G401.6 (cell line): ENCODE measurements at regions not wholly inside any gene's neighbourhood (a gene's known extent, or its start where the extent isn't known, plus 50 kb on each side); places are given as distances from the start of the nearest gene placed in this dataset.
"Not testable (repeated sequence)": the region's sequence is repeated elsewhere in the genome, so short reads cannot be mapped to it uniquely, and the experiment has no call there.

Source experiments
- FAIRE-seq: peaks from 2 replicates; lab custom pipeline; 2012; peaks lifted over from hg19 to GRCh38; lab: Jason Lieb, UNC

DNA sequence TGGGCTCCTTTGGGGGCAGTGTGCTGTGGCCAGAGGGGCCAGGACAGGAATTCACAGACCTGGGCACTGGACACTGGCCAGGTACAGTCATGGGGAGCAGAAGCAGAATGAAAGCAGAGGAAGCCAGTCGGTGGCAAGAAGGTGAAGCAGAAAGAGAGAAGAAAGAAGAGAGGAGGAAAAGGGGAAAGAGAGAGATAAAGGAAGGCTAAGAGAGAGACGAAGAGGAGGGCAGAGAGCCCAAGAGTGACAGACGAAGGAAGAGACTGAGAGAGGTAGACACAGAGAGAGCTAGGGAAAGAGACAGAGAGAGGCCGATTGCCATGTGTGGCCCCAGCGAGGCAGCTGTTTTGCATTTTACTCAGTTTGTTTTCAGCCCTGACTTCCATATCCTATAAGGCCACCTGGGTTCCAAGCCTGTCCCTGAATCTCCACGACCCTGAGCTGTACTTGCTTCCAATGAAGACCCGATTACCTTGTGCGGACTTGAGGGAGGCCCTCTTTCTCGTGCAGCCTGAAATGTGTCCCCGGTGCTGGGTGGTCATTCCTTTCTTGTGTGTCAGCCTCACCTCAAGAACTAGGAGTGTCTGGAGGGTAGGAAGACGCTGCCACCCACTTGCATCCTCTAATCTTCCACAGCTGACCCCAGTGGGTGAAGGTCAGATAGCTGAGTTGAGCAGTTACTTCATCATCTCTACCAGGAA lies 73.9 kb downstream of the LSM3 start:
- no peak for FAIRE-seq

DNA sequence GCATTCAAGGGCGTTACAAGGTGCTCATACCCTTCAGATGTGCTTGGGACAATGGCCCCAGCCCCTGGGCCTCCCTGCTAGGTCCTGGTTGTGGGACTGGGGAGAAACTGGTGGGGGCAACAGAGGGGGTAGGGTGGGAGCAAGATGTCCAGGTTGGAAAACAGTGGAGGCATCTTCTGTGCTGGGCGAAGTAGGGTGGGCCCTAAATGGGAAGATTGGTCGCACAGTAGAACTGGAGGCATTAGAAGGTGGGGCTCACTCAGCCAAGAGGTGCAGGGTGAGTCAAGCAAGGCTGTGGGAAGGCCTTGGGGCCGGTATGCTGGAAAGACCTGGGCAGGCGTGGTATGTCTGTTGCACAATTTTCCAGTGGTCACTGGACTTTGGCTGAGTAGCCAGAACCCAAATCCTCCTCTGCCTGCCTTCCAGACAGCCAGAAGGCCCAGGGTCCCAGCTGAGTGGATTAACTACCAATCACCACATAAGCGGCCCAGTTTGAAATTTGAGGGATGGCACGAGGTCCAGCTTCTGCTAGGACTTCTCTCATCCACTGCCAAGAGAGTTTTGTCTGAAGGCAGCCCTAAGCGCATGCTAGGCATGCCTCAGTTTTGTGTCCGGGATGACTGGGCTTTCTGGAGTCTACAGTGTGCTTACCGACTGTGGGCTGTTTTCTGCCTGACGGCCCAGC lies 74.5 kb downstream of the LSM3 start:
- FAIRE-seq, result no peak

DNA sequence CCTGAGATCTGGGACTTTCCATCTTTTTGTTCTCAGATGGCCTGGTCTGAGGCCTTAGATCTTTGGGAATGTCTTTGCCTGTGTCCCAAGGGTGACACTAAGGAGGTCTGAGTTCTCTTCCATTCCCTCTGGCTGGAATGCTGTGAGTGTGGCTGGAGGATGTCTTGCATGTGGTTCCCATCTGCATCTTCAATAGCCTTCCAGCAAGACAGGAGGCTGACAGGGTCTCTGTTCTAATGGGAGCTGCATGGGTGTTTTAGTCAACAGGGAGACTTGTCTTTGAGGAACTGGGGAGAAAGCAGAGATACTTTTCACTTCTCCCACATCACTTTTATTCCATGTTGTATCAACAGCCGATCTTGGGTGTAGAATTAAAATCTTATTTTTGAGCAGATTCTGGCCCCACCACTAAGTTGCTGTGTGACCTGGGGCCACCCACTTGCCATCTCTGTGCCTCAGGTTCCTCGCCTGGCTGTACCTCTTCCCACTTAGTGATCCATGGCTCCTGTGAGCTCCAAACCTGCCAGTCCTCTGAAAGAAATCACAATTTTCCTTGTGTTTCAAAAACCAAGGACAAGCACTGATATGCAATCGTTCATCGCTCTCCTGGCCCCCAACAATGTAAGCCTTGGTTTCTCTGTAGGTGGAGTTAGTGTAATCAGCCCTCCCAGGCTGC lies 75.2 kb downstream of the LSM3 start:
- FAIRE-seq, result no peak

DNA sequence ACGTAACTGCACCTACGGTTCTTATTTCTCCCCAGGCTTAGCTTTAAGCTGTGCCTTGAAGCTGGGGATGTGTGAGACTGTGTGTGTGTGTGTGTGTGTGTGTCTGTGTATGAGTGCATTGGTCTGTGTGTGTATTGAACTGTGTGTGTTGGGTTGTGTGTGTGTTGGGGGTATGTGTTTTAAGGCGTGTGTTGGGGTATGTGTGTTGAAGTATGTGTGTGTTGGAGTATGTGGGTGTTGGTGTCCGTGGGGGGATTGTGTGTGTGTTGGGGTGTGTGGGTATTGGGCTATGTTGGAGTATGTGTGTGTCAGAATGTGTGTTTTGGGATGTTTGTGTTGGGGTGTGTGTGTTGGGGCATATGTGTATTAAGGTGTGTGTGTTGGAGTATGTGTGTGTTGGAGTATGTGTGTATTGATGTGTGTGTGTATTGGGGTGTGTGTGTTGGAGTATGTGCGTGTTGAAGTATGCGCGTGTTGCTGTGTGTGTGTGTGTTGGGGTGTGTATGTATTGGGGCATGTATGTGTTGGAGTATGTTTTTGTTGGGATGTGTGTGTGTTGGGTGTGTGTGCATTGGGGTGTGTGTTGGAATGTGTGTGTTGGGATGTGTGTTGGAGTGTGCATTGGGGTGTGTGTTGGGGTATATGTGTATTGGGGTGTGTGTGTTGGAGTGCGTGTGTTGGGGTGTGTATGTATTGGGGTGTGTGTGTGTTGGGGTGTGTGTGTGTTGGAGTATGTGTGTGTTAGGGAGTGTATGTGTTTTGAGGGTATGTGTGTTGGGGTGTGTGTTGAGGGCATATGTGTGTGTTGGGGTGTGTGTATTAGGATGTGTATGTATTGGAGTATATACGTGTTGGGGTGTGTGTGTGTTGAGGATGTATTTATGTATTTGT lies 76.4 kb downstream of the LSM3 start:
- no peak for FAIRE-seq

DNA sequence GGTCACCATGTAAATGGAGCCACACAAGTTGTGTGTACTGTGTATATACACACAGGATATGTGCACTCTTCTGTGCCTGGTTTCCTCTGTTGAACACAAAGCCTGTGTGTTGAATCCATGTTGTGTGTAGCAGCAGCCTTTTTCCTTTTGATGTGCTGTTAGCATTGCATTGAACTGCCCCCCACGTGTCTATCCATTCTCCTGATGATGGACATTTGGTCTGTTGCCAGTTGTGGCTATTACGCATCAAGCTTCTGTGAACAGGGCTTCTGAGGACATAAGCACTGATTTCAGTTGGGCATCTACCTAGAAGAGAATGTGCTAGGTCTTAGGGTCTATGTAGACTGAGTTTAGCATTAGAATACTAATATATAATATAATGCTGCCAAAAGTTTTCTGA lies 77.4 kb downstream of the LSM3 start:
- FAIRE-seq, result no peak

DNA sequence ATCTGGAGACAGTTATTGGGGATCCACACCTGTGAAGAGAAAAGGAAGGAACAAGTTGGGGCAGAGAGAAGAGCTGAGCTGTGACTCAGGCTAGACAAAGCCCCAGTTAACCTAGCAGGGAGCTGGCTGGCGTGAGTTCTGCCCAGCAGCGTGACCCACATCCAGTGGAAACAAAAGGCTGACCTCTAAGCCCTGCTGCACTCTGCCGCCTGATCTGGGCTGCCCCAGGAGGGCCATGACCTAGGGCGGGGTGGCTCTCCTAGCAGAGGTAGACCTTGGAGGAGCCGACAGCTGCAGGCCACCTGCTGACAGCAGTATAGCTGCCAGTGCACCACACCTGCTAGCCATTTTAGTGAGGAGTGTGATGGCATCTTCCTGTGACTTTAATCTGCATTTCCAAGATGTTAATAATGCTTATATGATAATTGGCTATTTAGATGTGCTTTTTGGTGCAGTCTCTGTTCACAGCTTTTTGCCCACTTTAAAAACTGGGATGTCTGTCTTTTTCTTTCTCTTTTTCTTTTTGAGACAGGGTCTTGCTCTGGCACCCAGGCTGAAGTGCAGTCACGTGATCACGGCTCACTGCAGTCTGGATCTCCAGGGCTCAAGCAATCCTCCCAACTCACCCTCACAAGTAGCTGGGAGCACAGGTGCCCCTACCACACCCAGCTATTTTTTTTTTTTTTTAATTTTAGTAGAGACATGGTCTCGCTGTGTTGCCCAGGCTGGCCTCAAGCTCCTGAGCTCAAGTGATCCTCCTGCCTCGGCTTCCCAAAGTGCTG lies 78.1 kb downstream of the LSM3 start:
- no peak for FAIRE-seq

DNA sequence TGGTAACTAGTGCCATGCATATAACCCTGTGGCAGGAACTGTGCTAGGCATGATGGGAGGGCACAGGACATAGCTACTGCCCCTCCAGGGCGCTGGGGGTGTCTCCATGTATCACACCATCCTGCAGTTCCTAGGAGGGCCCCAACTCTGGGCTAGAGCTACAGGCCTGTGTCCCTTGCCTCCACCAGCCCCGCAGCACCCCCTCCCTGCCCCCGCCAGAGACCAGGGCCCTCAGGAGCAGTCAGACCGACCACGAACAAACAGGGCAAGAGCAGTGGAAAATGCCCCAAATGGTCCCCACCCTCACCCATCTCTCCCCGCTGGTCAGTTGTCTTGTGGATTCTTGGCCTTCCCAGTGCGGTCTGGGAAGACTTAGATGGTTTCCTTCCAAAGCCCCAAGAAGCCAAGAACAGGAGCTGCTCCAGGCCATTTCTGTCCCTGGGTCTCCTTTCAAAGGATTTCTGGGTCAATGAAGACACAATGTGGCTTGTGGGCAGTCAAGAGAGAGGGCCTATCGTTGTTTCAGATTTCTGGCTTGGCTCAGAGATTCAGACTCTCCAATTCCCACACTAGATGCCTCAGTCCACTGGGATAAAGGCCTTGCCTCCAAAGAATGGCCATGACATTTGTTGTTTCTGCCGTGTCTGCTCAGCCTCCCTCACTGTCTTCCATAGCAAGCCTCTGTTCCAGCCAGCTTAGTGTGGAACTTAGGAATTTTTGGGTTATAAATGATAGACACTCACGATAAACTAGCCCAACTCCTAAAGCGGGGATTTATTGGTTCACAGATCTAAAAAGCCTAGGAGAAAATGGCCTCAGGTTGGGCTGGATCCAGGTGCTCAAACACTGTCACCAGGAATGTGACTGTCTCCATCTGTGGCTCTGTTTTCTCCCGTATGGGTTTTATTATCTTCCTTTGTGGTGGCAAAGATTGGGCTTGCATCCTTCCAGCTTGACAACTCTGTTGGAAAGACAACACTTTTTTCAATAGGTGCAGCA lies 80.6 kb downstream of the LSM3 start:
- no peak for FAIRE-seq

DNA sequence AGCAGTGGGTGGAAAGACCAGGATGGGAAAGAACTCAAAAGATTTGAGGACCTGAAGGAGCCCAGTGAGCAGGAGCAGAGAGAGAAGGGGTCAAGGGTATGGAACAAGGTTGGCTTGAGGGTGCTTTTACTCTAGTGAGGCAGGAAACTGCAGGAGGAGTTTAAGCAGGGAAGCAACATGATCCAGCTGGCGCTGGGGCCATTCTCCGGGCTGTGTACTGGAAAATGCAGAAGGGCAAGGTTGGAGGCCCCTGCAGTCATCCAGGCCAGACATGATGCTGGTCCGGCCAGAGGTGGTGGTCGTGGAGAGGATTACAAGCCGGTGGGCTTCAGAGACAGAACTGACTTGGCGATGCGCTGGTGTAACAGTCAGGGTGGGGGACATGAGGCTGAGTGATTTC lies 81.8 kb downstream of the LSM3 start:
- FAIRE-seq, result no peak

DNA sequence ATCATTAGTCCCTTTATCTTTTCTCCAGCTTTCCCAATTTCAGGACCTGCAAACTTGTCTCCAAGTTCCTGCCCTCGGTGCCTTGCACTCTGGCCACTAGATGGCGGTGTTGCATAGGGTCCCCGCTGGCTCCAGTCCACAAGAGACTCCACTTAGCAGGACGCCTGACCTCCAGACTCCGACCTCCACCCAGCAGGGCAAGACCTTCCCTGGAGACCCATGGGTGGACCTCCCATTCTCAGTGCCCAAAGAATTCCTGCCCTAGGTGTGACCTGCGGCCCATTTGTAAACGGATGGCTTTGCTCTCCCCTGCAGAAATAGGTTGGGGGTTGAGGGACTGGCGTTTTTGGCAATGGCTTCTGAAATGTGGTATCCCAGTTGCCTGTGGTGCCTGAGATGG lies 82.6 kb downstream of the LSM3 start:
- no peak for FAIRE-seq

DNA sequence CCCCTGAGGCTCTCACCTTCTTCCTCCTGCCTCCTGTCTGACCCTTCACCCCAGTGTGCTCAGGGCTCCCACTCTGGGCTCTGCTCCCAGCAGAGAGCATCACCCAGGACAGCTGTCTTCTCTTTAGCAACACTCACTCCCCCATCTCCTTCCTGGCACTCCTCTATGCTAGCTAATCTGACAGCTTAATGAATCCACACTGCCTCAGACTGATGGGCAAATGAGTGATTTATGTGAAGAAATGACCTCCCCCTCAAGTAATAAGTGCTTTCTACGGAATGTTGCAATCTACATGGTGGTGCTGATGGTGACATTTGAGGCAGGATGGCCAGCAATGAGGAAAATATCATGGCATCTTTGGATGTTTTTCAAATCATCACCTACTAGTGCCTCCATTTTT lies 83.6 kb downstream of the LSM3 start:
- no peak for FAIRE-seq

DNA sequence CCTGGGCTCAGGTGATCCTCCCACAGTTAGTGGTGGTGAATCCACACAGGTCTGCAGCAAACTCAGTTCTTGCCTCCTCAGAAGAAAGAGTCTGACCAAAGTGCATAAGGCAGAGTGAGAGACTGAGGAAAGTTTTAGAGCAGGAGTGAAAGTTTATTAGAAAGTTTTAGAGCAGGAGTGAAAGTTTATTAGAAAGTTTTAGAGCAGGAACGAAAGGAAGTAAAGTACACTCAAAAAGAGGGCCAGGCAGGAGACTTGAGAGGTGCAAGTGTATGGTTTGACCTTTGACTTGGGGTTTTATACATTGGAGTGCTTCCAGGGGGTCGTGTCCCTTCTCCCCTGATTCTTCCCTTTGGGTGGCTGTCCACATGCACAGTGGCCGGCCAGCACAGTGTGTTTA lies 84.2 kb downstream of the LSM3 start:
- FAIRE-seq, result no peak

DNA sequence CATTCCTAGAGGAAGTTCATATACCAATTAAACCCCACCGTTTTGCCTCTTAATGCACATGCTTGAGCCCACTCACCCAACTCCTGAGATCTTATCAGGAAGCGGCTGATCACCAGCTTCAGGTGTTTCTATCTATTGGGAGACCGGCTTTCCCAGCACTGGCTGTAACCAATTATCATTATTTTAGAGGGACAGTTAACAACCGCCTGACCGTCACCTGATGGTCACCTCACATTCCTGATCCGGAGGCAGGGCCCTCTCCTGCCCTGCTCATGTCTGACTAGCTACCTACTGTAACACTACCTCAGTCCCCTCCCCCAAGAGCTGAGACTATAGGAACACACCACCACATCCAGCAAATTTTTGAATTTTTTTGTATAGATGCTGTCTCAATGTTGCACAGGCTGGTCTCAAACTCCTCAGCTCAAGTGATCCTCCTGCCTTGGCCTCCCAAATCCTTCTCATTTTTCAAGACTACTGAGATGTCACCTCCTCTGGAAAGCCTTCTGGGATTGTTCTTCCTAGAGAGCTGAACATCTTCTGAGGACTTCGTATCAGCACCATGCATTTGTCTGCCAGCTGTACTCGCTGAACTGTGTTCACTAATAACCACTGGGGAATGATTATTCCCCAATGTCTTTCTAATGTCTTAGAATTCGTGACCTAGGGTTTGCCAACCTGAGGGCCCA lies 84.8 kb downstream of the LSM3 start:
- no peak for FAIRE-seq

DNA sequence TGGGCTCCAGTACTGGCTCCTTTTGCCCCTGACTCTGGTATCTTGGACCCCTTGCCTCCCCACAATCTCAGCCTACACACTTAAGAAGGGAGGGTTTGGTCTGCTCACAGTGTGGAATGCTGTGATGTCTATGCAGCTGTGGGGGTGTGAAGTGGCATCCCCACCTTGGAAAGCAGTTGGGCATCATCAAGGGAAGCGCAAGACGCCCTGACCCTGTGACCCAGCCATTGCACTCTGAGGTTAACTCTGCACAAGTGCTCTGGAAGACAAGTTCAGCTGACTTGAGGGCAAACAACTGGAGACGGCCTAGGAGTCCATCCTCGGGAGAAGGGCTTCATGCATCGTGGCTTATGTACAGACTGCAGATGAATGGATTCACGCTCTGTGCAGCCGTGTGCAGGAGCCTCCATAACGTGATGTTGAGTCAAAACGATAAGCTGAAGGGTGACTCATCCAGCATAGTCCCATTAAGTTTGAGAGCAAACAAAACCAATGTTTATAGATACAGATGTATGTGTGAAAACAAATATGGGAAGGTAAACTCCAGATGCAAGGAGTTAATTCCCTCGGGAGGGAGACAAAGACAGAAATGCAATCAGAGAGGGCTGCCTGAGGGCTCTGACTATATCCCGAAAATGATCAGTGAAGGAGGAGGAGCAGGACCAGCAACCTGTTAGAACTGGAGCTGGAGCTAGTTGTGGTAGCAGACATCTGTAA lies 86.8 kb downstream of the LSM3 start:
- no peak for FAIRE-seq

DNA sequence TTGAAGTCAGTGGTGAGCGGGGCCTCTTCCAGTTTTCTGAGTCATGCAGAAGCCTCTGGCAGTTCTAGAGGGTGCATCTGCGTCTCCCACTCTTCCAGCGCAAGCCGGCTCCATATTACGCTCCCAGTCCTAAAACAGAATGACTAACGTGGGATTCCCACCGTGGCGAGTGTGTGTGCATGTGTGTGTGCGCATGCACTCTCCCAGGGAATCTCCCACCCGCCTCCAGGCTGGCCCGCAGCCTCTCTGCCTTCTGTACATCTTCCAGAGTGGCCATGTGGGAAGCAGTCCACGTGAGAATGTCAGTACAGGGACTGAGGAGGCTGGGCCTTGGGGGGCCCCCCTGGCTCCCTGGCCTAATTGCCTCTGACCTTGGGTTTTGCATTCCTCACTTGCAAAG lies 87.7 kb downstream of the LSM3 start:
- no peak for FAIRE-seq

DNA sequence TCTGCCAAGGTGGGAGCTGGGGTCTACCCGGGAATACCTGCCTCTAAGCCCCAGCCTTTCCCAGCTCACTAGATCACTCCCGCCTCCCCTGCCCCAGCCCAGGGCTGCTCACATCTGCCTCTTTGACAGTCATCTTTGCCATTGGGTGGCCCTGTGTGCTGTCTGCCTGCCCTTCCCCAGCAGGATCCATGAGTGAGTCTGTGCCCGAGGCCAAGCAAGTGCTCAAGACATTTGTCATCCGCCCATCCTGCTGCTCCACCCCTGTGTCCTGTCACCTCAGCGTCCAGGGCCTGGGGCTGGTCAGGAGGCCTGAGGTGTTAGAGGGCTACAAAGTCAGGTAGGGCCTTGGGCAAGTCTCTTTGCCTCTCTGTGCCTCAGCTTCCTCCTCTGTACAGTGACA lies 89.4 kb downstream of the LSM3 start:
- no peak for FAIRE-seq

DNA sequence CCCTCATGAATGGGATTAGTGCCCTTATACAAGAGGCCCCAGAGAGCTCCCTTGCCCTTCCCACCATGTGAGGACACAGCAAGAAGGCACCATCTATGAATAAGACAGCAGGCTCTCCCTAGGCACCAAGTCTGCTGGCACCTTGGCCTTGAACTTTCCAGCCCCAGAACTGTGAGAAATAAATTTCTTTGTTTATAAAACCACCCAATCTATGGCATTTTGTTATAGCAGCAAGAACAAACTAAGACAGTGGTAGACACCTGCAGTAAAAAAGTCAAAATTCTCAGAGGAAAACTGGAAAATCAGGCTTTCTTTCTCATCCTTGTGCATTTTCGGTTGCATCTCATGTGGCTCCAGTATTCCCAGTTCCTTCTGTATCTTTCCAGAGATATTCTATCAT lies 90.3 kb downstream of the LSM3 start:
- no peak for FAIRE-seq

DNA sequence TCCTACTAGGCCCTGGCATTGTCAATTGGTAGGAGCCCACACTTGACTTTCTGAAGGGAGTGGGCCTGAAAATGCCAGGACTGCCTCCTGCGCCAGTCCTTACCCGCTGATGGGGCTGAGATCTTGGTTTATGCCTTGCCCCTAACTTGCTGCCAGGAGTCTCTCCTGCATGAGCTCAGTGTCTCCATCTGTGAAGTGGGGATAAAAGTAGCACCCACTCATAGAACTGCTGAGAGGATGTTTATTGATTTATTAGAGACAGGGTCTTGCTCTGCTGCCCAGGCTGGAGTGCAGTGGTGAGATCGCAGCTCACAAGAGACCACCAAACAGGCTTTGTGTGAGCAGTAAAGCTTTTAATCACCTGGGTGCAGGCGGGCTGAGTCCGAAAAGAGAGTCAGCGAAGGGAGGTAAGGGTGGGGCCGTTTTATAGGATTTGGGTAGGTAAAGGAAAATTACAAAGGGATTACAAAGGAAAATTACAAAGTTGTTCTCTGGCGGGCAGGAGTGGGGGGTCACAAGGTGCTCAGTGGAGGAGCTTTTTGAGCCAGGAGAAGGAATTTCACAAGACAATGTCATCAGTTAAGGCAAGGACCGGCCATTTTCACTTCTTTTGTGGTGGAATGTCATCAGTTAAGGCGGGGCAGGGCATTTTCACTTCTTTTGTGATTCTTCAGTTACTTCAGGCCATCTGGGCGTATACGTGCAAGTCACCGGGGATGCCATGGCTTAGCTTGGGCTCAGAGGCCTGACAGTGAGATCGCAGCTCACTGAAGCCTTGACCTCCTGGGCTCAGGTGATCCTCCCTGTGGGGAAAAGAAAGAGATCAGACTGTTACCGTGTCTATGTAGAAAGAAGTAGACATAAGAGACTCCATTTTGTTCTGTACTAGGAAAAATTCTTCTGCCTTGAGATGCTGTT lies 93.7 kb downstream of the LSM3 start:
- not testable (repeated sequence) for FAIRE-seq

DNA sequence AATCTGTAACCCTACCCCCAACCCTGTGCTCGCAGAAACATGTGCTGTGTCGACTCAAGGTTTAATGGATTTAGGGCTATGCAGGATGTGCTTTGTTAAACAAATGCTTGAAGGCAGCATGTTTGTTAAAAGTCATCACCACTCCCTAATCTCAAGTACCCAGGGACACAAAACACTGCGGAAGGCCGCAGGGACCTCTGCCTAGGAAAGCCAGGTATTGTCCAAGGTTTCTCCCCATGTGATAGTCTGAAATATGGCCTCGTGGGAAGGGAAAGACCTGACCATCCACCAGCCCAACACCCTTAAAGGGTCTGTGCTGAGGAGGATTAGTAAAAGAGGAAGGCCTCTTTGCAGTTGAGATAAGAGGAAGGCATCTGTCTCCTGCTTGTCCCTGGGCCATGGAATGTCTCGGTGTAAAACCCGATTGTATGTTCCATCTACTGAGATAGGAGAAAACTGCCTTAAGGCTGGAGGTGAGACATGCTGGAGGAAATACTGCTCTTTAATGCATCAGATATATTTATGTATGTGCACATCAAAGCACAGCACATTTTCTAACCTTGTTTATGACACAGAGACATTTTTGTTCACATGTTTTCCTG lies 94.4 kb downstream of the LSM3 start:
- not testable (repeated sequence) for FAIRE-seq
